Breast epithelium (tissue), 4 donors: ENCODE measurements at regions not wholly inside any gene's neighbourhood (a gene's known extent, or its start where the extent isn't known, plus 50 kb on each side); places are given as distances from the start of the nearest gene placed in this dataset.

Experiments
- DNase-seq, 2 donors: peaks; one replicate each; pipeline ENCODE4 v3.0.0-alpha.2; 2019; ENCODE audit warnings: low spot score in 2 of 2
- H3K27ac ChIP-seq, 2 donors: fragments of 200-600 bp; sonication (generic) in 1 of 2; one replicate each; pipeline ENCODE4 v1.5.1; 2016 to 2019; ENCODE audit warnings: mild to moderate bottlenecking in 1 of 2
- H3K27me3 ChIP-seq, 2 donors: fragments of 200-600 bp; sonication (generic) in 1 of 2; one replicate each; pipeline versions ENCODE4 v1.5.1 to v1.6.0; 2017 to 2019; ENCODE audit warnings: control low read depth in 1 of 2, mild to moderate bottlenecking in 1 of 2
- H3K36me3 ChIP-seq: fragments of 200-600 bp; one replicate; pipeline ENCODE4 v1.5.1; 2019
- H3K4me1 ChIP-seq, 2 donors: fragments of 200-600 bp; sonication (generic); one replicate each; pipeline ENCODE4 v1.5.1; 2016 to 2019; ENCODE audit warnings: control low read depth in 1 of 2
- H3K4me3 ChIP-seq, 3 donors: fragments of 200-600 bp; sonication (generic); 1 replicate in 2 of 3; 2 replicates in 1 of 3; pipeline ENCODE4 v1.5.1; 2016 to 2019; ENCODE audit warnings: mild to moderate bottlenecking in 3 of 3, moderate library complexity in 2 of 3
- H3K9me3 ChIP-seq, 2 donors: fragments of 200-600 bp; sonication (generic) in 1 of 2; one replicate each; pipeline ENCODE4 v1.5.1; 2016 to 2019; ENCODE audit warnings: control low read depth in 1 of 2
- POLR2A ChIP-seq: fragments of 450-650 bp; IDR thresholded peaks from one replicate; pipeline ENCODE4 v1.6.1; 2016; ENCODE audit warnings: antibody characterized with exemption, mild to moderate bottlenecking, moderate library complexity
- POLR2AphosphoS5 ChIP-seq, 3 donors: sonication (generic); formaldehyde crosslinking; IDR thresholded peaks; one replicate each; pipeline ENCODE4 v1.6.1; 2017; ENCODE audit warnings: antibody characterized with exemption in 3 of 3
- intact Hi-C: fragments of 100-400 bp; cut with DNase I; formaldehyde crosslinking; loops from one replicate; pipeline ENCODE4 v1.15.1; 2023; ENCODE audit warnings: low total_unique reads
- TF ChIP-seq, protein P1 (sequence below), 3 donors: fragments of 450-650 bp; IDR thresholded peaks; one replicate each; pipeline ENCODE4 v1.5.1; 2016 to 2017; ENCODE audit warnings: antibody characterized with exemption in 3 of 3, mild to moderate bottlenecking in 3 of 3, moderate library complexity in 3 of 3

DNA sequence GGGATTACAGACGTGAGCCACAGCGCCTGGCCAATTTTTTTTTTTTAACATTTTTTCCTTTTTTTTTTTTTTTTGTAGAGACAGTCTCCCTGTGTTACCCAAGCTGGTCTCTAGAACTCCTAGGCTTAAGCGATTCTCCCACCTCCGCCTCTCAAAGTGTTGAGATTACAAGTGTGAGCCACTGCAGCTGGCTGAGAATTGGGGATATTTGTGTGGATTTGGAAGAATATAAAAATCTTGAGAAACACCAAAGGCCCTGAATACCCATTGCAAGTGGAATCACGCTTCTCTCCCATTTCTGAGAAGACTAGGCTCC is 79.9 kb upstream of the ABCC4 start:
- H3K27ac ChIP-seq = no peak overlapping the region
- H3K36me3 ChIP-seq = no peaks in the 10 kb centered on the region
- H3K9me3 ChIP-seq = no peaks in the 10 kb centered on the region
- no peaks in the 10 kb centered on the region for H3K4me1 ChIP-seq
- H3K27me3 ChIP-seq = peaks cover 0 to 4% of the 10 kb centered on the region in 2 donors
- H3K4me3 ChIP-seq = no peak overlapping the region
- intact Hi-C loops = no loop called here
- TF ChIP-seq POLR2A (no peak), POLR2AphosphoS5 (IDR thresholded peaks at IDR 0.05) (no peak)
- TF ChIP-seq, protein P1, sequence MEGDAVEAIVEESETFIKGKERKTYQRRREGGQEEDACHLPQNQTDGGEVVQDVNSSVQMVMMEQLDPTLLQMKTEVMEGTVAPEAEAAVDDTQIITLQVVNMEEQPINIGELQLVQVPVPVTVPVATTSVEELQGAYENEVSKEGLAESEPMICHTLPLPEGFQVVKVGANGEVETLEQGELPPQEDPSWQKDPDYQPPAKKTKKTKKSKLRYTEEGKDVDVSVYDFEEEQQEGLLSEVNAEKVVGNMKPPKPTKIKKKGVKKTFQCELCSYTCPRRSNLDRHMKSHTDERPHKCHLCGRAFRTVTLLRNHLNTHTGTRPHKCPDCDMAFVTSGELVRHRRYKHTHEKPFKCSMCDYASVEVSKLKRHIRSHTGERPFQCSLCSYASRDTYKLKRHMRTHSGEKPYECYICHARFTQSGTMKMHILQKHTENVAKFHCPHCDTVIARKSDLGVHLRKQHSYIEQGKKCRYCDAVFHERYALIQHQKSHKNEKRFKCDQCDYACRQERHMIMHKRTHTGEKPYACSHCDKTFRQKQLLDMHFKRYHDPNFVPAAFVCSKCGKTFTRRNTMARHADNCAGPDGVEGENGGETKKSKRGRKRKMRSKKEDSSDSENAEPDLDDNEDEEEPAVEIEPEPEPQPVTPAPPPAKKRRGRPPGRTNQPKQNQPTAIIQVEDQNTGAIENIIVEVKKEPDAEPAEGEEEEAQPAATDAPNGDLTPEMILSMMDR (IDR thresholded peaks at IDR 0.05) = no peak
- no peak for DNase-seq

DNA sequence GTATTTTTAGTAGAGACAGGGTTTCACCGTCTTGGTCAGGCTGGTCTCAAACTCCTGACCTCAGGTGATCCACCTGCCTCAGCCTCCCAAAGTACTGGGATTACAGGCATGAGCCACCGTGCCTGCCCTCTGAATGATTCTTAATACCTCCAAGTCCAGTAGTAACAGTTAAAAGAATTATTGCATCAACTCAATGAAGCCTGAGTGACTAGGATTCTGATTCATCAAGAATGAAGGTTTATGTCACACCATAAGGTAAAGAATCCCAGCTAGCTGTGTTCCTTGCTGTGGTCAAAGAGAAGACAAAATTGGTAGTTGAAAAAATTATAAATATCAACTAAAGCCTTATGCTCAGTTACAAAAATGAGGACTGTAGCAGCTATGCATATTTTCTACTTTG is 81.2 kb upstream of the ABCC4 start:
- peaks cover 0 to 4% of the 10 kb centered on the region in 2 donors for H3K27me3 ChIP-seq
- H3K36me3 ChIP-seq = no peaks in the 10 kb centered on the region
- no peak for TF ChIP-seq POLR2A
- TF ChIP-seq, protein P1 (IDR thresholded peaks at IDR 0.05) = no peak
- TF ChIP-seq POLR2AphosphoS5 (IDR thresholded peaks at IDR 0.05) = no peak
- H3K9me3 ChIP-seq = no peaks in the 10 kb centered on the region
- H3K4me3 ChIP-seq = no peak overlapping the region
- H3K27ac ChIP-seq = no peak overlapping the region
- H3K4me1 ChIP-seq = no peaks in the 10 kb centered on the region
- no peak for DNase-seq
- intact Hi-C loops = no loop called here

DNA sequence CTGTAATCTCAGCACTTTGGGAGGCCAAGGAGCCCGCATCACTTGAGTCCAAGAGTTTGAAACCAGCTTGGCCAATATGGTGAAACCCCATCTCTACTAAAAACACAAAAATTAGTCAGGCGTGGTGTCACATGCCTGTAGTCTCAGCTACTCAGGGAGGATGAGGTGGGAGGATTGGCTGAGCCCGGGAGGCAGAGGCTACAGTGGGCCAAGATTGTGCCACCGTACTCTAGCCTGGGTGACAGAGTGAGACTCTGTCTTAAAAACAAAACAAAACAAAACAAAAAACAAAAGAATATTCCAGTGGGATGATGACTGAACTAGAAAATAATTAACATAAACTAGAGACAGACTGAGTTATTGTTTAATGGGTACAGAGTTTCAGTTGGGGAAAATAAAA is 81.7 kb upstream of the ABCC4 start:
- Histone ChIP-seq H3K27me3 (peaks cover 0 to 4% of the 10 kb centered on the region in 2 donors), H3K4me1 (no peaks in the 10 kb centered on the region), H3K27ac (no peak overlapping the region), H3K4me3 (no peak overlapping the region), H3K36me3 (no peaks in the 10 kb centered on the region), H3K9me3 (no peaks in the 10 kb centered on the region)
- TF ChIP-seq, protein P1 (IDR thresholded peaks at IDR 0.05) = no peak
- TF ChIP-seq POLR2AphosphoS5 (IDR thresholded peaks at IDR 0.05) (no peak), POLR2A (no peak)
- intact Hi-C loops = no loop called here
- DNase-seq = no peak

DNA sequence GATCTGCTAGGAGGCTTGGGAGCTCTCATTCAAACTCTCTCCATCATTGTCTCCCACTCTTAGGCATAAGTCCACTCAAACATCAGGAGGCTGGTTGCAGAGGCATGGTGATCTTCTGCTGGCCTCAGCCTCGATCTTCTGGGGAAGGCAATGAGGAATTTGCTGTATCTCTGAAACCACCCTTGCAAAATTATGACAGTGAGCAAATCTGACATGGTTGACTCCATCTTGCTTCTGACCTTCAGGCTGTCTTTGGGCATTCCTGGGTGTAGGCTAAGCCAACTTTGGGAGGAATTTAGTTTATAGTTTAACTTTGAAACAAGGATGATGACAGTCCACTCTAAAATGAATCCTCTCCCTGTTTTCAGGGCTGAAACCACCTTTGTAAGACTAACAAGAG is 84.1 kb upstream of the ABCC4 start:
- TF ChIP-seq POLR2A (no peak), POLR2AphosphoS5 (IDR thresholded peaks at IDR 0.05) (no peak)
- TF ChIP-seq, protein P1 (IDR thresholded peaks at IDR 0.05) = no peak
- no peak for DNase-seq
- H3K27ac ChIP-seq = no peak overlapping the region
- no peaks in the 10 kb centered on the region for H3K36me3 ChIP-seq
- H3K9me3 ChIP-seq = no peaks in the 10 kb centered on the region
- H3K4me1 ChIP-seq = no peaks in the 10 kb centered on the region
- intact Hi-C loops = no loop called here
- H3K4me3 ChIP-seq = no peak overlapping the region
- peaks cover 0 to 4% of the 10 kb centered on the region in 2 donors for H3K27me3 ChIP-seq

DNA sequence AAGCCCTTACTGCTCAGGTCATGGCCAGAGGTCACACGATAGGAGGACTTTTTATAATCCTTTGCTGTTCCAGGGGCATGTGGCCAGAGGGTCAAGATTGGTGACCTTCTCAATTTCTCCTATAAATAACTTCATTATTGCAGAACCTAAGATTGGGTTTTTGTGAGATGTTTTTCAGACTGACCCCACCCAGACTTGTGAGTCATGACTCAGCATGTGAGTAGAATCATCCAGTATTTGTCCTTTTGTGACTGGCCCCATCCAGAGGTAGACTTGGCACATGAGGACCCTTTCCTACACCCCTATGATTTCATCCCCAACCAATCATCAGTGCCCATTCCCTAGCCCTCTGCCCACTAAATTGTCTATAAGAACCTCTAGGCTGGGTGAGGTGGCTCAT is 84.5 kb upstream of the ABCC4 start:
- DNase-seq = no peak
- TF ChIP-seq POLR2A (no peak), POLR2AphosphoS5 (IDR thresholded peaks at IDR 0.05) (no peak)
- TF ChIP-seq, protein P1 (IDR thresholded peaks at IDR 0.05) = no peak
- Histone ChIP-seq H3K27me3 (peaks cover 0 to 8% of the 10 kb centered on the region in 2 donors), H3K27ac (no peak overlapping the region), H3K4me1 (no peaks in the 10 kb centered on the region), H3K36me3 (no peaks in the 10 kb centered on the region), H3K4me3 (no peak overlapping the region), H3K9me3 (no peaks in the 10 kb centered on the region)
- intact Hi-C loops = no loop called here
